HepG2 (cell line): ENCODE measurements at regions not wholly inside any gene's neighbourhood (a gene's known extent, or its start where the extent isn't known, plus 50 kb on each side); places are given as distances from the start of the nearest gene placed in this dataset.

ENCODE experiments used
- AHDC1 ChIP-seq: sonication (generic); formaldehyde crosslinking; IDR thresholded peaks from 2 replicates; pipeline ENCODE4 v1.5.1; 2020; ENCODE audit warnings: mild to moderate bottlenecking, missing genetic modification reagents, borderline replicate concordance
- BRCA1 ChIP-seq: sonication (generic); formaldehyde crosslinking; IDR thresholded peaks from 2 replicates; pipeline ENCODE4 v1.4.0; 2020; ENCODE audit warnings: missing genetic modification reagents
- FOSL1 ChIP-seq: sonication (generic); formaldehyde crosslinking; IDR thresholded peaks from 2 replicates; pipeline ENCODE4 v1.9.0; 2021; ENCODE audit warnings: missing genetic modification reagents, borderline replicate concordance
- GRHL1 ChIP-seq: sonication (generic); formaldehyde crosslinking; conservative IDR thresholded peaks from 2 replicates; pipeline ENCODE4 v1.8.0; 2022; ENCODE audit warnings: missing genetic modification reagents
- MLX ChIP-seq: IDR thresholded peaks from 2 replicates; pipeline ENCODE4 v1.6.1; 2016
- ZBTB7B ChIP-seq: sonication (generic); formaldehyde crosslinking; IDR thresholded peaks from 2 replicates; pipeline ENCODE4 v1.4.0; 2020; ENCODE audit warnings: missing genetic modification reagents
- ZNF18 ChIP-seq: sonication (generic); formaldehyde crosslinking; IDR thresholded peaks from 2 replicates; pipeline ENCODE4 v1.8.0; 2022; ENCODE audit warnings: mild to moderate bottlenecking, missing genetic modification reagents; ENCODE audit not compliant: insufficient replicate concordance
- ZNF496 ChIP-seq: sonication (generic); formaldehyde crosslinking; IDR thresholded peaks from 2 replicates; pipeline ENCODE4 v1.8.1; 2023; ENCODE audit warnings: mild to moderate bottlenecking, moderate library complexity, missing genetic modification reagents; ENCODE audit not compliant: insufficient replicate concordance
- ZNF687 ChIP-seq: sonication (generic); formaldehyde crosslinking; IDR thresholded peaks from 2 replicates; pipeline ENCODE4 v1.5.1; 2020; ENCODE audit warnings: mild to moderate bottlenecking, missing genetic modification reagents, moderate library complexity
- ZSCAN9 ChIP-seq: IDR thresholded peaks from 2 replicates; pipeline ENCODE4 v1.6.1; 2016; ENCODE audit warnings: borderline replicate concordance
- TF ChIP-seq, protein P1 (sequence below): sonication (generic); formaldehyde crosslinking; IDR thresholded peaks from 2 replicates; pipeline ENCODE4 v1.5.0; 2020; ENCODE audit warnings: missing genetic modification reagents, mild to moderate bottlenecking, borderline replicate concordance
- TF ChIP-seq, protein P2 (sequence below): sonication (generic); formaldehyde crosslinking; IDR thresholded peaks from 2 replicates; pipeline ENCODE4 v1.5.0; 2020; ENCODE audit warnings: missing genetic modification reagents

DNA sequence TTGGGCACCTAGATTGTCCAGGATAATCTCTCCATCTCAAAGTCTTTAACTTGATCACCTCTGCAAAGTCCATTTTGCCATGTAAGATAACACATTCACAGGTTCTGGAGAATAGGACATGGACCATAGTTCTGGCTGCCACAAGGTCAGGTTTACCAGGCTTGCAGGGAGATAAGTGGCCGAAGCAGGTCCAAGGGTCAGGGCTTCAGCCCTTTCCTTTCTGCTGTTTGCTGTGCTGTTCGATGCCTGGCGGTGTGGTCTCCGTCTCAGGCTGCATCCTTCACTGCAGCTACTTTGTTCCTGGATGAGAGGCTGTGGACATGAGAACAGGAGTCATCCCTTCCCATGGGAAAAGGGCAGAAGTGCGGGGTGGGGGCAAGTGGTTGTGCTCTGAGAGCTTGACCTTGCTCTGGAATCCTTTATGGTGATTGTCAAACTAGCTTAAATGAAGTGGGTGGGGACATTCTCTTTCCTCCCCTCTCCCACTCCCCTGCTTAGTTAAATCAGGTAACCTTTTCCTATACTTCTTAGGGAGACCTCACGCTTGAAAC lies 320.2 kb upstream of the C2CD4B start (continued):
- TF ChIP-seq ZNF687 (peak; percentile 42; the same call in 1 of the 2 replicates), GRHL1 (CRISPR knock-in tag) (no peak), FOSL1 (no peak), AHDC1 (no peak), BRCA1 (CRISPR knock-in tag) (no peak), ZBTB7B (CRISPR knock-in tag) (peak; percentile 28; the same call in 1 of the 2 replicates), ZNF496 (no peak), MLX (CRISPR knock-in tag) (no peak), ZSCAN9 (CRISPR knock-in tag) (no peak), ZNF18 (CRISPR knock-in tag) (no peak)
- TF ChIP-seq, protein P1, sequence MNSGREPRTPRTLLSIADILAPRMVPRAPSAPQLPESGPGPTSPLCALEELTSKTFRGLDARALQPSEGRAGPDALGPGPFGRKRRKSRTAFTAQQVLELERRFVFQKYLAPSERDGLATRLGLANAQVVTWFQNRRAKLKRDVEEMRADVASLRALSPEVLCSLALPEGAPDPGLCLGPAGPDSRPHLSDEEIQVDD (CRISPR knock-in tag): no peak
- TF ChIP-seq, protein P2, sequence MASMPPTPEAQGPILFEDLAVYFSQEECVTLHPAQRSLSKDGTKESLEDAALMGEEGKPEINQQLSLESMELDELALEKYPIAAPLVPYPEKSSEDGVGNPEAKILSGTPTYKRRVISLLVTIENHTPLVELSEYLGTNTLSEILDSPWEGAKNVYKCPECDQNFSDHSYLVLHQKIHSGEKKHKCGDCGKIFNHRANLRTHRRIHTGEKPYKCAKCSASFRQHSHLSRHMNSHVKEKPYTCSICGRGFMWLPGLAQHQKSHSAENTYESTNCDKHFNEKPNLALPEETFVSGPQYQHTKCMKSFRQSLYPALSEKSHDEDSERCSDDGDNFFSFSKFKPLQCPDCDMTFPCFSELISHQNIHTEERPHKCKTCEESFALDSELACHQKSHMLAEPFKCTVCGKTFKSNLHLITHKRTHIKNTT: no peak
